Large intestine (tissue), 3 donors: ENCODE measurements at regions not wholly inside any gene's neighbourhood (a gene's known extent, or its start where the extent isn't known, plus 50 kb on each side); places are given as distances from the start of the nearest gene placed in this dataset.
A peak's percentile ranks its signal among the peaks of the same experiment; 100 is the strongest.
"Not testable (repeated sequence)": the region's sequence is repeated elsewhere in the genome, so short reads cannot be mapped to it uniquely, and the experiment has no call there.

ENCODE experiments used
- DNase-seq, 2 donors: peaks; one replicate each; pipeline versions ENCODE4 v3.0.0 to v3.0.0-alpha.2; 2013
- H3K27ac ChIP-seq: one replicate; pipeline ENCODE4 v1.5.1; 2013; ENCODE audit warnings: low read length
- H3K27me3 ChIP-seq: 2 replicates; pipeline ENCODE4 v1.6.1; 2013; ENCODE audit warnings: low read length; ENCODE audit not compliant: control insufficient read depth, insufficient read depth
- H3K36me3 ChIP-seq: 2 replicates; pipeline ENCODE4 v1.6.1; 2013; ENCODE audit warnings: low read length; ENCODE audit not compliant: control insufficient read depth, insufficient read depth
- H3K4me1 ChIP-seq: one replicate; pipeline ENCODE4 v1.6.1; 2013; ENCODE audit warnings: low read length; ENCODE audit not compliant: control insufficient read depth, insufficient read depth
- H3K4me3 ChIP-seq: one replicate; pipeline ENCODE4 v1.5.1; 2013; ENCODE audit warnings: low read length
- H3K9me3 ChIP-seq: one replicate; pipeline ENCODE4 v1.6.1; 2013; ENCODE audit warnings: mild to moderate bottlenecking, low read depth, low read length, moderate library complexity; ENCODE audit not compliant: control insufficient read depth
- WGBS: methylation state at CpG from one replicate; pipeline ENCODE4 v1.1.5; 2013; ENCODE audit warnings: low lambda C conversion rate; ENCODE audit not compliant: insufficient coverage; 5-methylcytosine and 5-hydroxymethylcytosine counted together

GRCh38 chr2:122812214-122812613 is 1056.8 kb downstream of the TSN start:
- 100% methylated on average over 1 of the region's 4 CpGs for WGBS
- not testable (repeated sequence) for H3K27ac ChIP-seq, H3K36me3 ChIP-seq, DNase-seq, H3K9me3 ChIP-seq, H3K4me3 ChIP-seq, H3K27me3 ChIP-seq, H3K4me1 ChIP-seq

GRCh38 chr2:122815120-122815519 is 1059.7 kb downstream of the TSN start:
- no peak for DNase-seq
- Histone ChIP-seq H3K9me3 (no peaks in the 10 kb centered on the region), H3K4me3 (no peak overlapping the region), H3K27ac (no peak overlapping the region), H3K27me3 (no peaks in the 10 kb centered on the region), H3K36me3 (no peaks in the 10 kb centered on the region), H3K4me1 (no peaks in the 10 kb centered on the region)
- WGBS: no CpG with 5 or more reads among the region's 1 CpG

- WGBS: 86% methylated on average over 1 of the region's 3 CpGs
- H3K4me1 ChIP-seq: no peaks in the 10 kb centered on the region
- no peaks in the 10 kb centered on the region for H3K9me3 ChIP-seq
- H3K27me3 ChIP-seq: no peaks in the 10 kb centered on the region
- no peaks in the 10 kb centered on the region for H3K36me3 ChIP-seq
- no peak overlapping the region for H3K4me3 ChIP-seq
- DNase-seq: no peak
- no peak overlapping the region for H3K27ac ChIP-seq
Observed at GRCh38 chr2:122816803-122817202, 1061.4 kb downstream of the TSN start.

GRCh38 chr2:122822319-122822718 is 1066.9 kb downstream of the TSN start:
- no peaks in the 10 kb centered on the region for H3K4me1 ChIP-seq
- no peak overlapping the region for H3K4me3 ChIP-seq
- H3K27ac ChIP-seq: no peak overlapping the region
- H3K27me3 ChIP-seq: no peaks in the 10 kb centered on the region
- 93% methylated on average over 2 of the region's 5 CpGs for WGBS
- no peaks in the 10 kb centered on the region for H3K9me3 ChIP-seq
- H3K36me3 ChIP-seq: no peaks in the 10 kb centered on the region
- no peak for DNase-seq

GRCh38 chr2:122830157-122830556 is 1074.7 kb downstream of the TSN start:
- Histone ChIP-seq H3K9me3 (no peaks in the 10 kb centered on the region), H3K4me1 (no peaks in the 10 kb centered on the region), H3K36me3 (no peaks in the 10 kb centered on the region), H3K27me3 (no peaks in the 10 kb centered on the region), H3K27ac (no peak overlapping the region), H3K4me3 (no peak overlapping the region)
- no peak for DNase-seq
- 83% methylated on average over 1 of the region's 4 CpGs for WGBS

- Histone ChIP-seq H3K9me3 (no peaks in the 10 kb centered on the region), H3K4me3 (no peak overlapping the region), H3K27me3 (no peaks in the 10 kb centered on the region), H3K4me1 (no peaks in the 10 kb centered on the region), H3K36me3 (no peaks in the 10 kb centered on the region), H3K27ac (no peak overlapping the region)
- 80% methylated on average over 1 of the region's 2 CpGs for WGBS
- no peak for DNase-seq
Observed at GRCh38 chr2:122831649-122832048, 1076.2 kb downstream of the TSN start.

GRCh38 chr2:122843503-122843902 is 1088.1 kb downstream of the TSN start:
- H3K4me3 ChIP-seq: no peak overlapping the region
- no peaks in the 10 kb centered on the region for H3K36me3 ChIP-seq
- no peaks in the 10 kb centered on the region for H3K27me3 ChIP-seq
- H3K27ac ChIP-seq: no peak overlapping the region
- H3K9me3 ChIP-seq: no peaks in the 10 kb centered on the region
- peak; percentile 9 to 33 for DNase-seq
- H3K4me1 ChIP-seq: no peaks in the 10 kb centered on the region
- WGBS: 10% methylated on average over 2 of the region's 3 CpGs

GRCh38 chr2:122851161-122851560 is 1095.7 kb downstream of the TSN start:
- Histone ChIP-seq H3K27ac (no peak overlapping the region), H3K36me3 (no peaks in the 10 kb centered on the region), H3K27me3 (no peaks in the 10 kb centered on the region), H3K4me1 (no peaks in the 10 kb centered on the region), H3K9me3 (no peaks in the 10 kb centered on the region), H3K4me3 (no peak overlapping the region)
- DNase-seq: no peak
- WGBS: 60% methylated on average over 1 of the region's 4 CpGs

GRCh38 chr2:122851972-122852531 is 1096.6 kb downstream of the TSN start:
- Histone ChIP-seq H3K27ac (no peak overlapping the region), H3K4me1 (no peaks in the 10 kb centered on the region), H3K36me3 (no peaks in the 10 kb centered on the region), H3K4me3 (no peak overlapping the region), H3K27me3 (no peaks in the 10 kb centered on the region), H3K9me3 (no peaks in the 10 kb centered on the region)
- 83% methylated on average over 1 of the region's 4 CpGs for WGBS
- no peak for DNase-seq

- Histone ChIP-seq H3K27ac (no peak overlapping the region), H3K9me3 (no peaks in the 10 kb centered on the region), H3K27me3 (no peaks in the 10 kb centered on the region), H3K36me3 (no peaks in the 10 kb centered on the region), H3K4me1 (no peaks in the 10 kb centered on the region), H3K4me3 (no peak overlapping the region)
- DNase-seq: no peak
- whole genome bisulfite sequencing: 83% methylated on average over 5 of the region's 5 CpGs
Observed at GRCh38 chr2:122856696-122857095, 1101.2 kb downstream of the TSN start.

- Histone ChIP-seq H3K4me3 (no peak overlapping the region), H3K9me3 (no peaks in the 10 kb centered on the region), H3K27ac (no peak overlapping the region), H3K4me1 (no peaks in the 10 kb centered on the region), H3K27me3 (no peaks in the 10 kb centered on the region), H3K36me3 (no peaks in the 10 kb centered on the region)
- WGBS: 83% methylated on average over 1 of the region's 2 CpGs
- DNase-seq: no peak
Observed at GRCh38 chr2:122858075-122858702, 1102.7 kb downstream of the TSN start.
